Right lung (tissue), 2 donors: ENCODE measurements at regions not wholly inside any gene's neighbourhood (a gene's known extent, or its start where the extent isn't known, plus 50 kb on each side); places are given as distances from the start of the nearest gene placed in this dataset.

Experiments
- DNase-seq, 2 donors: peaks; one replicate each; pipeline ENCODE4 v3.0.0-alpha.2; 2013

GRCh38 chr3:72436863-72437592 is 411.2 kb downstream of the SHQ1 start:
- DNase-seq = no peak

- no peak for DNase-seq
Measured at GRCh38 chr3:72434296-72434695, 413.9 kb downstream of the SHQ1 start.

- DNase-seq = no peak
Measured at GRCh38 chr3:72432246-72432645, 416.0 kb downstream of the SHQ1 start.

- DNase-seq = no peak
Measured at GRCh38 chr3:72429589-72430353, 418.5 kb downstream of the SHQ1 start.

GRCh38 chr3:72428803-72429202 is 419.4 kb downstream of the SHQ1 start:
- DNase-seq = no peak

GRCh38 chr3:72427624-72428023 is 420.6 kb downstream of the SHQ1 start:
- DNase-seq = no peak

- DNase-seq = no peak
Measured at GRCh38 chr3:72426618-72427397, 421.4 kb downstream of the SHQ1 start.

- DNase-seq = no peak
Measured at GRCh38 chr3:72423643-72424042, 424.6 kb downstream of the SHQ1 start.

GRCh38 chr3:72421786-72422185 is 426.5 kb downstream of the SHQ1 start:
- no peak for DNase-seq

- DNase-seq = no peak
Measured at GRCh38 chr3:72421126-72421525, 427.1 kb downstream of the SHQ1 start.

- no peak for DNase-seq
Measured at GRCh38 chr3:72418856-72419255, 429.4 kb downstream of the SHQ1 start.

- DNase-seq = no peak
Measured at GRCh38 chr3:72418244-72418643, 430.0 kb downstream of the SHQ1 start.

GRCh38 chr3:72414481-72415016 is 433.7 kb downstream of the SHQ1 start:
- DNase-seq = no peak

GRCh38 chr3:72413228-72413627 is 435.0 kb downstream of the SHQ1 start:
- DNase-seq = no peak

GRCh38 chr3:72412340-72412956 is 435.8 kb downstream of the SHQ1 start:
- no peak for DNase-seq

- no peak for DNase-seq
Measured at GRCh38 chr3:72411843-72412242, 436.4 kb downstream of the SHQ1 start.

GRCh38 chr3:72411126-72411525 is 437.1 kb downstream of the SHQ1 start:
- no peak for DNase-seq

GRCh38 chr3:72408983-72409779 is 439.1 kb downstream of the SHQ1 start:
- DNase-seq = no peak

- DNase-seq = no peak
Measured at GRCh38 chr3:72407766-72408165, 440.5 kb downstream of the SHQ1 start.

GRCh38 chr3:72405943-72406566 is 442.2 kb downstream of the SHQ1 start:
- no peak for DNase-seq
